Neutrophil (primary cell): ENCODE measurements at regions not wholly inside any gene's neighbourhood (a gene's known extent, or its start where the extent isn't known, plus 50 kb on each side); places are given as distances from the start of the nearest gene placed in this dataset.

Source experiments
- H3K27ac ChIP-seq: fragments of 200-600 bp; sonication (generic); 2 replicates; pipeline ENCODE4 v1.5.1; 2016; ENCODE audit warnings: mild to moderate bottlenecking, moderate library complexity
- H3K27me3 ChIP-seq: fragments of 200-600 bp; sonication (generic); 2 replicates; pipeline ENCODE4 v1.6.0; 2016; ENCODE audit warnings: mild to moderate bottlenecking
- H3K36me3 ChIP-seq: fragments of 200-600 bp; sonication (generic); 2 replicates; pipeline ENCODE4 v1.5.1; 2017
- H3K4me1 ChIP-seq, 2 experiments: fragments of 200-600 bp in 1 of 2; sonication (generic) in 1 of 2; 1 replicate in 1 of 2; 2 replicates in 1 of 2; pipeline versions ENCODE4 v1.5.1 to v1.6.1; 2013 to 2016; ENCODE audit warnings: low read depth in 1 of 2, low read length in 1 of 2, mild to moderate bottlenecking in 1 of 2, moderate library complexity in 1 of 2; ENCODE audit not compliant: control insufficient read depth in 1 of 2, insufficient read depth in 1 of 2
- H3K4me3 ChIP-seq, 2 experiments: fragments of 200-600 bp in 1 of 2; sonication (generic) in 1 of 2; 1 replicate in 1 of 2; 2 replicates in 1 of 2; pipeline ENCODE4 v1.5.1; 2013 to 2016; ENCODE audit warnings: low read depth in 1 of 2, low read length in 1 of 2, mild to moderate bottlenecking in 1 of 2, moderate library complexity in 1 of 2
- H3K9me3 ChIP-seq: fragments of 200-600 bp; sonication (generic); 2 replicates; pipeline ENCODE4 v1.5.1; 2016
- TF ChIP-seq, protein P1 (sequence below): fragments of 200-600 bp; sonication (generic); IDR thresholded peaks from 2 replicates; pipeline ENCODE4 v1.5.1; 2016; ENCODE audit warnings: antibody characterized with exemption

DNA sequence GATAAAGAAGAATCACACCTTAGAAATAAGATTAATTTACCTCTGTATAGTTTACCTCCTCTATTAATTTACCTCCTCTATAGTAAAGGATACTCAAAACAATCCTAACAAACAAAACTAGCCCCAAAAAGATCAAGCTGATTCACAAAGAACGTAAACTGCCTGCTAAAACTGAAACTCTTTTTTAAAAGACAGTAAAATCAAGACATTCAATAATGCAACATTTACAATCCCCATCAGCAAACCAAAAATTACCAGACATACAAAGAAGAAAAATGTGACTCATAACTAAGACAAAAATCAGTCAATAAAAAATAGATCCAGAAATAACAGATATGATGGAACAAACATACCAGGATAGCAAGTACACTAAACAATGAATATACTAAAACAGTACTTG is 215.7 kb downstream of the ZEB2 start:
- TF ChIP-seq, protein P1, sequence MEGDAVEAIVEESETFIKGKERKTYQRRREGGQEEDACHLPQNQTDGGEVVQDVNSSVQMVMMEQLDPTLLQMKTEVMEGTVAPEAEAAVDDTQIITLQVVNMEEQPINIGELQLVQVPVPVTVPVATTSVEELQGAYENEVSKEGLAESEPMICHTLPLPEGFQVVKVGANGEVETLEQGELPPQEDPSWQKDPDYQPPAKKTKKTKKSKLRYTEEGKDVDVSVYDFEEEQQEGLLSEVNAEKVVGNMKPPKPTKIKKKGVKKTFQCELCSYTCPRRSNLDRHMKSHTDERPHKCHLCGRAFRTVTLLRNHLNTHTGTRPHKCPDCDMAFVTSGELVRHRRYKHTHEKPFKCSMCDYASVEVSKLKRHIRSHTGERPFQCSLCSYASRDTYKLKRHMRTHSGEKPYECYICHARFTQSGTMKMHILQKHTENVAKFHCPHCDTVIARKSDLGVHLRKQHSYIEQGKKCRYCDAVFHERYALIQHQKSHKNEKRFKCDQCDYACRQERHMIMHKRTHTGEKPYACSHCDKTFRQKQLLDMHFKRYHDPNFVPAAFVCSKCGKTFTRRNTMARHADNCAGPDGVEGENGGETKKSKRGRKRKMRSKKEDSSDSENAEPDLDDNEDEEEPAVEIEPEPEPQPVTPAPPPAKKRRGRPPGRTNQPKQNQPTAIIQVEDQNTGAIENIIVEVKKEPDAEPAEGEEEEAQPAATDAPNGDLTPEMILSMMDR = no peak
- no peak overlapping the region for H3K27ac ChIP-seq

GRCh38 chr2:144300632-144301031 is 219.3 kb downstream of the ZEB2 start:
- H3K36me3 ChIP-seq = no peaks in the 10 kb centered on the region
- no peak overlapping the region for H3K27ac ChIP-seq
- H3K9me3 ChIP-seq = no peaks in the 10 kb centered on the region
- H3K4me3 ChIP-seq = no peak overlapping the region
- no peaks in the 10 kb centered on the region for H3K27me3 ChIP-seq
- TF ChIP-seq, protein P1 = no peak
- H3K4me1 ChIP-seq = no peaks in the 10 kb centered on the region

More for the DNA sequence above, 215.7 kb downstream of the ZEB2 start:
- Histone ChIP-seq H3K9me3 (no peaks in the 10 kb centered on the region), H3K27me3 (no peaks in the 10 kb centered on the region), H3K36me3 (no peaks in the 10 kb centered on the region), H3K4me3 (no peak overlapping the region), H3K4me1 (no peaks in the 10 kb centered on the region)

DNA sequence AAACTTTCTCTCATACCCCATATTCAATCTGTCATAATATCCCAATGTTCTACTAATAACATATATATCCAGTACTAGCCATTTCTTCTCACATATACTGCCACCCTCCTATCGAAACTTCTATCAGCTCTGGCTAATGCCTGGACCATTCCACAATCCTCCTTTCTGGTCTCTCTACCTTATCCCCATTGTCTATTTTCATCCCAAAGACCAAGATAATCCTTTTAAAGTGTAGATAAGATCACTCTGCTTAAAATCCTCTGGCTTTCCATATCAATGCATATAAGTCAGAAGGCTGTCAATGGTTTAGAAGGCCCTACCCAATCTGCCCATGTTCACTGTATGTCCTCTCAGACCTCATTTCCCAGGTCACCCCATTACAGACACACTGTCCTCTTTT is 229.6 kb downstream of the ZEB2 start:
- no peaks in the 10 kb centered on the region for H3K9me3 ChIP-seq
- no peaks in the 10 kb centered on the region for H3K36me3 ChIP-seq
- no peaks in the 10 kb centered on the region for H3K4me1 ChIP-seq
- no peaks in the 10 kb centered on the region for H3K27me3 ChIP-seq
- no peak overlapping the region for H3K4me3 ChIP-seq
- TF ChIP-seq, protein P1 = no peak
- H3K27ac ChIP-seq = no peak overlapping the region

DNA sequence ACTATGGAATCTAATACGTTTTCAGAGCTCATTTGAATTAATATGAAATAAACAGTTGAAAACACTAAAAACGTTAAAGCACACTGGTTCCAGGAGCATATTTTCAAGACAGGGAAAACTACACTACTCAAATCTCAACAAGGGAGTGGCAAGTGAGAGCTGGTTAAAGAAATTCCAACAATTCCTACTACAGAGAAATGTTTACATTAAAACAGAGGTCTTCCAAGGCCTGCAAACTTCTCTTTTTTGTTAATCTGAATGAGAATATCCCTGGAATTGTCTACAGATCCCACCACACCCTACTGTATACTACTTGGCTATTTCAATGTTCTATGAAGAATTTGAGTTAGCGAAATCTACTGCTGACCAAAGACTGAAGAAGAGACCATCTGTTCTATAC is 231.5 kb downstream of the ZEB2 start:
- Histone ChIP-seq H3K4me3 (no peak overlapping the region), H3K9me3 (no peaks in the 10 kb centered on the region), H3K36me3 (no peaks in the 10 kb centered on the region), H3K27ac (no peak overlapping the region), H3K27me3 (no peaks in the 10 kb centered on the region), H3K4me1 (no peaks in the 10 kb centered on the region)
- TF ChIP-seq, protein P1 = no peak

GRCh38 chr2:144285324-144285723 is 234.6 kb downstream of the ZEB2 start:
- no peaks in the 10 kb centered on the region for H3K4me1 ChIP-seq
- H3K9me3 ChIP-seq = no peaks in the 10 kb centered on the region
- H3K27me3 ChIP-seq = no peaks in the 10 kb centered on the region
- no peaks in the 10 kb centered on the region for H3K36me3 ChIP-seq
- no peak overlapping the region for H3K27ac ChIP-seq
- H3K4me3 ChIP-seq = no peak overlapping the region
- TF ChIP-seq, protein P1 = no peak

GRCh38 chr2:144281476-144281875 is 238.4 kb downstream of the ZEB2 start:
- Histone ChIP-seq H3K4me3 (no peak overlapping the region), H3K27ac (no peak overlapping the region), H3K9me3 (no peaks in the 10 kb centered on the region), H3K4me1 (no peaks in the 10 kb centered on the region), H3K36me3 (no peaks in the 10 kb centered on the region), H3K27me3 (no peaks in the 10 kb centered on the region)
- TF ChIP-seq, protein P1 = no peak
